ENCODE measurements at regions not wholly inside any gene's neighbourhood (a gene's known extent, or its start where the extent isn't known, plus 50 kb on each side); places are given as distances from the start of the nearest gene placed in this dataset.

GRCh38 chr12:87141091-87141490 lies 884.9 kb upstream of the MGAT4C start:
- no peak for DNase-seq

GRCh38 chr12:87140262-87140661 lies 884.1 kb upstream of the MGAT4C start:
- DNase-seq = no peak

- no peak for DNase-seq
These were observed 881.0 kb upstream of the MGAT4C start for GRCh38 chr12:87137220-87137619.

GRCh38 chr12:87136330-87136976 lies 880.3 kb upstream of the MGAT4C start:
- DNase-seq = no peak

GRCh38 chr12:87127272-87127671 lies 871.1 kb upstream of the MGAT4C start:
- no peak for DNase-seq

- no peak for DNase-seq
These were observed 865.7 kb upstream of the MGAT4C start for GRCh38 chr12:87121896-87122295.

GRCh38 chr12:87120440-87120839 lies 864.2 kb upstream of the MGAT4C start:
- no peak for DNase-seq

GRCh38 chr12:87119713-87120112 lies 863.5 kb upstream of the MGAT4C start:
- DNase-seq = no peak

GRCh38 chr12:87117526-87117925 lies 861.3 kb upstream of the MGAT4C start:
- DNase-seq = no peak

- no peak for DNase-seq
These were observed 860.6 kb upstream of the MGAT4C start for GRCh38 chr12:87116780-87117179.

GRCh38 chr12:87112571-87113345 lies 856.6 kb upstream of the MGAT4C start:
- DNase-seq = no peak

GRCh38 chr12:87107766-87108165 lies 851.6 kb upstream of the MGAT4C start:
- DNase-seq = no peak

- DNase-seq = no peak
These were observed 851.1 kb upstream of the MGAT4C start for GRCh38 chr12:87107270-87107669.

GRCh38 chr12:87096082-87096585 lies 839.9 kb upstream of the MGAT4C start:
- no peak for DNase-seq

- no peak for DNase-seq
These were observed 838.2 kb upstream of the MGAT4C start for GRCh38 chr12:87094356-87094755.

GRCh38 chr12:87092421-87092820 lies 836.2 kb upstream of the MGAT4C start:
- no peak for DNase-seq

- DNase-seq = no peak
These were observed 830.1 kb upstream of the MGAT4C start for GRCh38 chr12:87086118-87086891.

GRCh38 chr12:87085286-87085685 lies 829.1 kb upstream of the MGAT4C start:
- no peak for DNase-seq

- no peak for DNase-seq
These were observed 826.6 kb upstream of the MGAT4C start for GRCh38 chr12:87082756-87083155.

- DNase-seq = no peak
These were observed 818.6 kb upstream of the MGAT4C start for GRCh38 chr12:87074781-87075180.

GRCh38 chr12:87066326-87066725 lies 810.1 kb upstream of the MGAT4C start:
- DNase-seq = no peak

- DNase-seq = no peak
These were observed 803.0 kb upstream of the MGAT4C start for GRCh38 chr12:87059231-87059630.

- DNase-seq = no peak
These were observed 798.0 kb upstream of the MGAT4C start for GRCh38 chr12:87054226-87054625.

GRCh38 chr12:87051621-87052020 lies 795.4 kb upstream of the MGAT4C start:
- DNase-seq = no peak
